ENCODE measurements at regions not wholly inside any gene's neighbourhood (a gene's known extent, or its start where the extent isn't known, plus 50 kb on each side); places are given as distances from the start of the nearest gene placed in this dataset.

GRCh38 chr2:190137561-190137960, 75.0 kb upstream of the MSTN start:
- TF ChIP-seq CTCF (conservative IDR thresholded peaks at IDR 0.05) = no peak
- H3K4me3 Mint-ChIP-seq = no peak overlapping the region
- no peaks in the 10 kb centered on the region for H3K27me3 Mint-ChIP-seq
- H3K36me3 Mint-ChIP-seq = peaks cover 4% of the 10 kb centered on the region
- H3K9me3 Mint-ChIP-seq = peaks cover 24% of the 10 kb centered on the region
- peaks cover 4% of the 10 kb centered on the region for H3K4me1 Mint-ChIP-seq (ENCODE audit: unreplicated experiment)
- H3K27ac Mint-ChIP-seq = no peak overlapping the region
- DNase-seq (ENCODE audit: extremely low spot score, unreplicated experiment) = no peak

GRCh38 chr2:190136825-190137224, 74.3 kb upstream of the MSTN start:
- Mint-ChIP-seq H3K9me3 (peaks cover 17% of the 10 kb centered on the region), H3K4me1 (ENCODE audit: unreplicated experiment) (peaks cover 4% of the 10 kb centered on the region)
- no peak for DNase-seq (ENCODE audit: extremely low spot score, unreplicated experiment)

GRCh38 chr2:190136259-190136658, 73.7 kb upstream of the MSTN start:
- TF ChIP-seq CTCF (conservative IDR thresholded peaks at IDR 0.05) = no peak
- peaks cover 4% of the 10 kb centered on the region for H3K4me1 Mint-ChIP-seq (ENCODE audit: unreplicated experiment)
- no peak overlapping the region for H3K4me3 Mint-ChIP-seq

More at GRCh38 chr2:190136825-190137224, 74.3 kb upstream of the MSTN start:
- no peak overlapping the region for H3K27ac Mint-ChIP-seq
- no peaks in the 10 kb centered on the region for H3K27me3 Mint-ChIP-seq
- H3K36me3 Mint-ChIP-seq = peaks cover 4% of the 10 kb centered on the region
- H3K4me3 Mint-ChIP-seq = no peak overlapping the region
- TF ChIP-seq CTCF (conservative IDR thresholded peaks at IDR 0.05) = no peak

GRCh38 chr2:190129421-190130199, 67.1 kb upstream of the MSTN start:
- Mint-ChIP-seq H3K9me3 (no peaks in the 10 kb centered on the region), H3K36me3 (no peaks in the 10 kb centered on the region), H3K27ac (no peak overlapping the region), H3K4me3 (no peak overlapping the region), H3K4me1 (ENCODE audit: unreplicated experiment) (no peaks in the 10 kb centered on the region), H3K27me3 (no peaks in the 10 kb centered on the region)
- TF ChIP-seq CTCF (conservative IDR thresholded peaks at IDR 0.05) = no peak
- no peak for DNase-seq (ENCODE audit: extremely low spot score, unreplicated experiment)

More at GRCh38 chr2:190136259-190136658, 73.7 kb upstream of the MSTN start:
- DNase-seq (ENCODE audit: extremely low spot score, unreplicated experiment) = no peak
- peaks cover 4% of the 10 kb centered on the region for H3K36me3 Mint-ChIP-seq
- peaks cover 12% of the 10 kb centered on the region for H3K9me3 Mint-ChIP-seq
- H3K27me3 Mint-ChIP-seq = no peaks in the 10 kb centered on the region
- no peak overlapping the region for H3K27ac Mint-ChIP-seq

GRCh38 chr2:190127651-190128050, 65.1 kb upstream of the MSTN start:
- Mint-ChIP-seq H3K36me3 (no peaks in the 10 kb centered on the region), H3K4me3 (no peak overlapping the region), H3K27ac (no peak overlapping the region), H3K27me3 (no peaks in the 10 kb centered on the region), H3K9me3 (no peaks in the 10 kb centered on the region), H3K4me1 (ENCODE audit: unreplicated experiment) (no peaks in the 10 kb centered on the region)
- no peak for TF ChIP-seq CTCF (conservative IDR thresholded peaks at IDR 0.05)
- no peak for DNase-seq (ENCODE audit: extremely low spot score, unreplicated experiment)

All from type B pancreatic cell (in vitro differentiated cells).